ENCODE measurements at regions not wholly inside any gene's neighbourhood (a gene's known extent, or its start where the extent isn't known, plus 50 kb on each side); places are given as distances from the start of the nearest gene placed in this dataset.

DNA sequence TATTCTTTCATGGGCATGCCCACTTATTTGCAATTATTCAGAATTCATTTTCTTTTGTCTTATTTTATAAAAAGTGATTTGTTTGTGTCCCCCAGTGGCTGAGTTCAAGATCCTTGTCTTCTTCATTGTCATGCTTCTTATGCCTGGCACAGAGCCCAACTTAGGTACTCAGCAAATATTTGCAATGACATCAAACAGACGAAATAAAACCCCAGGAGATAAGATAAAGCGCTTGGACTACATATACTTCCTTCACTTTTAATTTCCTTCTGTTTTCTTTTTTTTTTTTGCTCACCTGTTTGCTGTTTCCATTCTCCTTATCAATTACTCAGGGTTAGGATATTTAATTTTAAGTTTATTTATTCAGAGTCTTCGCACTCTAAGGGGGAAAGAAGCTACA is 225.0 kb downstream of the SDHAF3 start:
- H3K4me1 ChIP-seq (replicated peaks in 1 of 2) = peaks cover 0 to 3% of the 10 kb centered on the region in 2 donors
- WGBS, 4 donors = 36 to 40% (median 39%) methylated on average over 3 of the region's 3 CpGs
- no peaks in the 10 kb centered on the region for H3K27me3 ChIP-seq
- no peaks in the 10 kb centered on the region for H3K36me3 ChIP-seq (replicated peaks in 1 of 2)
- no peak overlapping the region for H3K27ac ChIP-seq
- TF ChIP-seq, protein P1, sequence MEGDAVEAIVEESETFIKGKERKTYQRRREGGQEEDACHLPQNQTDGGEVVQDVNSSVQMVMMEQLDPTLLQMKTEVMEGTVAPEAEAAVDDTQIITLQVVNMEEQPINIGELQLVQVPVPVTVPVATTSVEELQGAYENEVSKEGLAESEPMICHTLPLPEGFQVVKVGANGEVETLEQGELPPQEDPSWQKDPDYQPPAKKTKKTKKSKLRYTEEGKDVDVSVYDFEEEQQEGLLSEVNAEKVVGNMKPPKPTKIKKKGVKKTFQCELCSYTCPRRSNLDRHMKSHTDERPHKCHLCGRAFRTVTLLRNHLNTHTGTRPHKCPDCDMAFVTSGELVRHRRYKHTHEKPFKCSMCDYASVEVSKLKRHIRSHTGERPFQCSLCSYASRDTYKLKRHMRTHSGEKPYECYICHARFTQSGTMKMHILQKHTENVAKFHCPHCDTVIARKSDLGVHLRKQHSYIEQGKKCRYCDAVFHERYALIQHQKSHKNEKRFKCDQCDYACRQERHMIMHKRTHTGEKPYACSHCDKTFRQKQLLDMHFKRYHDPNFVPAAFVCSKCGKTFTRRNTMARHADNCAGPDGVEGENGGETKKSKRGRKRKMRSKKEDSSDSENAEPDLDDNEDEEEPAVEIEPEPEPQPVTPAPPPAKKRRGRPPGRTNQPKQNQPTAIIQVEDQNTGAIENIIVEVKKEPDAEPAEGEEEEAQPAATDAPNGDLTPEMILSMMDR (IDR thresholded peaks at IDR 0.05) = no peak
- TF ChIP-seq POLR2A (IDR thresholded peaks at IDR 0.05) = no peak
- peak in 3 of 7 donors; percentile 11 to 44 (median 17) for DNase-seq
- H3K9me3 ChIP-seq (replicated peaks in 1 of 3) = peaks cover 0 to 3% (median 0%) of the 10 kb centered on the region in 3 donors
- intact Hi-C loops (cut with DNase I) = no loop called here
- no peak overlapping the region for H3K4me3 ChIP-seq

DNA sequence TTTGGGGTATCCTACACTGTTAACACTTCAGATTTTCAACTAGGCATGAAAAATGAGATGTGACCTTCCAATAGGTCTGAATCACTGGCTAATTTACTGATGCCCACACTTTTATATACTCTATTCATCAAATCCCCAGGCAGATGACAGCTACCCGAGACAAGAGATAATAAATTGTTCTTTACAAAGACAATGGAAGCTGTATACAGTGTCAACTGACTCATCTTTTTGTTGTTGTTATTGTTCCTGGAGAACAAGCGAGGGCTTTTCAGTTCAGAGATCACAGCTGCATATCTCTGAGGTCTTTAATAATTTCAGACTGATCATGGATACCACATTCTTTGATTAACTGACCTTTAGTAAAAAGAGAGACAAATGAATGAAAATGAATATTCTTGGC is 228.9 kb downstream of the SDHAF3 start:
- Histone ChIP-seq H3K4me3 (no peak overlapping the region), H3K9me3 (replicated peaks in 1 of 3) (peaks cover 0 to 3% (median 2%) of the 10 kb centered on the region in 3 donors), H3K36me3 (replicated peaks in 1 of 2) (no peaks in the 10 kb centered on the region), H3K4me1 (replicated peaks in 1 of 2) (peaks cover 0 to 3% of the 10 kb centered on the region in 2 donors), H3K27ac (no peak overlapping the region), H3K27me3 (no peaks in the 10 kb centered on the region)
- no peak for TF ChIP-seq POLR2A (IDR thresholded peaks at IDR 0.05)
- TF ChIP-seq, protein P1 (IDR thresholded peaks at IDR 0.05) = no peak
- 22 to 41% (median 32%) methylated on average over 2 of the region's 2 CpGs for WGBS, 4 donors
- no peak for DNase-seq
- intact Hi-C loops (cut with DNase I) = no loop called here

DNA sequence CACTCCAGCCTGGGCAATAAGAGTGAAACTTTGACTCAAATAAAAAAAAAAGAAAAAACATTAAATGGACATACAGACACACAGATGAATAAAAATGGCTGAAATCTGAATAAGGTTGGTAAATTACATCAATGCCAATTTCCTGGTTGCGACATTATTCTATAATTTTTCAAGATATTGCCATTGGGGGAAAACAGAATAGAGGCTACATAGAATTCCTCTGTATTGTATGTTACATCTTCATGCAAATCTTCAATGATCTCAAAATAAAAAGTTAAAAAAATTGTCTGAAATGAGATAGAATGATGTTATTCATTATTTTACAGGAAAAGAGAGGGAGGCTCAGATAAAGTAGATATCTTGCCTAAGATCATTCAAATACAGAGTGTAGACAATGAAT is 234.0 kb downstream of the SDHAF3 start:
- Histone ChIP-seq H3K4me1 (replicated peaks in 1 of 2) (no peaks in the 10 kb centered on the region), H3K36me3 (replicated peaks in 1 of 2) (no peaks in the 10 kb centered on the region), H3K27me3 (no peaks in the 10 kb centered on the region), H3K27ac (no peak overlapping the region), H3K9me3 (replicated peaks in 1 of 3) (peaks cover 0 to 9% (median 0%) of the 10 kb centered on the region in 3 donors), H3K4me3 (no peak overlapping the region)
- no peak for TF ChIP-seq POLR2A (IDR thresholded peaks at IDR 0.05)
- TF ChIP-seq, protein P1 (IDR thresholded peaks at IDR 0.05) = no peak
- WGBS, 4 donors = 92 to 99% (median 96%) methylated on average over 1 of the region's 1 CpG
- DNase-seq = no peak
- intact Hi-C loops (cut with DNase I) = no loop called here

DNA sequence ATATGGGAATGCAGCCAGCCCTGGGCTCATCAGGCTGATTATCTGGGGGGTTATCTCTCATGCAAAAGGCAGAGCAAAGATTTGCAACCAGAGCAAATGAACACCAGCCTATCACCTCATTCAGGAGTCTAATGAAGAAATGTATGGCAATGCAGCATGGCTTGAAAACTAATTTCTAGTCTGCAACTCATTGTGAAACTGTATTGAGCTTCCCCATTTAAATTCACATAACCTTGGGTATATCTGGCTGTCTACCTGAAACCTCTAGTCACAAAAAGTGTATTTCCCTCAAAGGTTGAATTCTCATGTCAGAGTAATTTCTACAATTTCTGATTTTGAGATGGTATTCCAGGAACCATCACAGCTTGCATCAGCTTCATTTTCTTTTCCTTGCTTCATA is 240.0 kb downstream of the SDHAF3 start:
- H3K36me3 ChIP-seq (replicated peaks in 1 of 2) = no peaks in the 10 kb centered on the region
- intact Hi-C loops (cut with DNase I) = no loop called here
- H3K4me3 ChIP-seq = no peak overlapping the region
- DNase-seq = no peak
- no peaks in the 10 kb centered on the region for H3K9me3 ChIP-seq (replicated peaks in 1 of 3)
- no peak for TF ChIP-seq POLR2A (IDR thresholded peaks at IDR 0.05)
- TF ChIP-seq, protein P1 (IDR thresholded peaks at IDR 0.05) = no peak
- no peaks in the 10 kb centered on the region for H3K4me1 ChIP-seq (replicated peaks in 1 of 2)
- H3K27ac ChIP-seq = no peak overlapping the region
- no peaks in the 10 kb centered on the region for H3K27me3 ChIP-seq

Data from adrenal gland (tissue), 9 donors.